ENCODE measurements at regions not wholly inside any gene's neighbourhood (a gene's known extent, or its start where the extent isn't known, plus 50 kb on each side); places are given as distances from the start of the nearest gene placed in this dataset.

DNA sequence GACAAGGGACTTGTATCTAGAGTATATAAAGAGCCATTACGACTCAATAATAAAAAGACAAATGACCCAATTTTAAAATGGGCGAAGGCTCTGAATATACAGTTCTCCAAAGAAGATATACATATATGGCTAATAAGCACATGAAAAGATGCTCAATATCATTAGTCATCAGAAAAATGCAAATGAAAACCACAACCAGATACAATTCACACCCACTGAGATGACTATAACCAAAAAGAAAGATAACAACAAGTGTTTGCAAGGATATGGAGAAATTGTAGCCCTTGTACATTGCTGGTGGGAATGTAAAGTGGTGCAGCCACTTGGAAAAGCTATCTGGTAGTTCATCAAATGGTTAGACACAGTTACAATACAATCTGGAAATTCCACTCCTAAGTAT lies 96.3 kb downstream of the TRIM29 start:
- Mint-ChIP-seq H3K27me3 (peaks cover 25% of the 10 kb centered on the region), H3K4me1 (no peaks in the 10 kb centered on the region), H3K27ac (no peak overlapping the region), H3K36me3 (ENCODE audit: low read depth) (no peaks in the 10 kb centered on the region), H3K4me3 (no peak overlapping the region)
- no peaks in the 10 kb centered on the region for H3K9me3 ChIP-seq (ENCODE audit: control insufficient read depth, low read length, poor library complexity, severe bottlenecking)
- no peak for ATAC-seq
- DNase-seq, result no peak

DNA sequence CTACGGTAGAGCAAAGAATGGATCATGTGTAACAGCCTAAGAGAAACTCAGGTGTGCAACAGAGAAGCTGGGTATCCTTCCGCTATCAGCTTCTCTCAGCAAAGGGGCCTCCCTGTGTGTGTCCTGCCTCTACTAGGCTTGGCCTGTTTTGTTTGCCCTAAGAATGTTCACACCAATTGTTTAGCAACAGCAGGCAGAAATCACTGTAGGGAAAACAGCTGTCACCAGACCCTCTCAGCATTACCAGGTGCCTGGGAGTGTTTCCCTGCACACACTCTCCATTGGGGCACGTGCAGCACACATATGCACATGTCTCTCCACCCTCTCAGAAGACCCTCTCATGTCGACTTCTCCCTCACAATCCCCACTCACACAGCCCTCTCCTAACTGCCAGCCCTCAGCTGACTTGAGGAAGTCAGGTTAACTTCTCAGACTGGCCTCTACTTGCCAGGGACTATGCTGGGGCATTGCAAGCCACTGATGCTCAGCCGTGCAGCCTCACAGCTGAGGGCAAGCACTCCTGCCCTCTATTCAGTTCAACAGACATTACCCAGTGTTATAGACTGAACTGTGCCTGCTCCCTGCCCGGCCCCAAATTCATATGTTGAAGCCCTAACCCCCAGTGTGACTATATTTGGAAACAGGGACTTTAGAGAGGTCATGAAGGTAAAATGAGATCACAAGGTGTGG lies 97.6 kb downstream of the TRIM29 start:
- Mint-ChIP-seq H3K27me3 (peaks cover 34% of the 10 kb centered on the region), H3K4me1 (no peaks in the 10 kb centered on the region), H3K27ac (no peak overlapping the region), H3K36me3 (ENCODE audit: low read depth) (no peaks in the 10 kb centered on the region), H3K4me3 (no peak overlapping the region)
- DNase-seq (no peak), ATAC-seq (no peak)
- no peaks in the 10 kb centered on the region for H3K9me3 ChIP-seq (ENCODE audit: control insufficient read depth, low read length, poor library complexity, severe bottlenecking)

- H3K4me3 Mint-ChIP-seq, result no peak overlapping the region
- ATAC-seq, result no peak
- DNase-seq, result no peak
- no peaks in the 10 kb centered on the region for H3K4me1 Mint-ChIP-seq
- H3K27ac Mint-ChIP-seq, result no peak overlapping the region
- no peaks in the 10 kb centered on the region for H3K9me3 ChIP-seq (ENCODE audit: control insufficient read depth, low read length, poor library complexity, severe bottlenecking)
- H3K27me3 Mint-ChIP-seq, result peaks cover 33% of the 10 kb centered on the region
- H3K36me3 Mint-ChIP-seq (ENCODE audit: low read depth), result no peaks in the 10 kb centered on the region
Measured at GRCh38 chr11:120039039-120039438, 98.9 kb downstream of the TRIM29 start.

DNA sequence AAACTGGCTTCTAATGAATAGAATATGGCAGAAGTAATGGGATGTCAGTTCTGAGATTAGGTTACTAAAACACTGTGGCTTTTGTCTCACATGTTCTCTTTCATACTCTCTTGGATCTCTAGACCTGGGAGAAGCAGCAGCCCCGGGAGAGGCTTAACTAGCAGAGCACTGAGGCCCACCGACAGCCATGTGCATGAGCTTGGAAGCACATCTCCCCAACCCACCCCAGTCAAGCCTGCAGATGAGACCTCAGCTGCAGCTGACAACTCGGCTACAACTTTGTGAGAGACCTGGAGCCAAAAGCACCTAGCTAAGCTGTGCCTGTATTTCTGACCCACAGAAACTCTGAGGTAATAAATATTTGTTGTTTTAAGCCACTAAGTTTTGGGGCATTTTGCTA lies 100.8 kb downstream of the TRIM29 start:
- H3K27ac Mint-ChIP-seq, result no peak overlapping the region
- peaks cover 4% of the 10 kb centered on the region for H3K4me1 Mint-ChIP-seq
- no peak overlapping the region for H3K4me3 Mint-ChIP-seq
- DNase-seq (no peak), ATAC-seq (no peak)
- H3K27me3 Mint-ChIP-seq, result peaks cover 32% of the 10 kb centered on the region
- no peaks in the 10 kb centered on the region for H3K9me3 ChIP-seq (ENCODE audit: control insufficient read depth, low read length, poor library complexity, severe bottlenecking)
- H3K36me3 Mint-ChIP-seq (ENCODE audit: low read depth), result no peaks in the 10 kb centered on the region

DNA sequence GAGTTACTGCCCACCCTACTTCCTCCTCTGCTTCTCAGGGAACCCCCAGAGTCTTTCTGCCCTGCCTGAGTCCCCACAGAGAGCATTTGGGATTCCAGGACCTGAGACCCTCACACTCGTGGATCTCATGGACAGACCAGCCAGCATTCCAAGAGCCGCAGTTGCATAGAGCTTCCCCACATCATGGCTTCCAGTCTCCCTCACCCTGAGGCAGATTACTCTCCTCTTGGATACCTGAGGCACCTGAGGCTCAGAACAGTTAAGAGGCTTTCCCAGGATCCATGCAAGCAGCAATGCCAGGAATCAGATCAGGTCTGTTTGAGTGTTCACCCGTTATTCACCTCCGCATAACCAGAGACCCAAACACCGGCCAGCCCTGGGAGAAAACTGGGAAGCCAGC lies 102.2 kb downstream of the TRIM29 start:
- ATAC-seq (no peak), DNase-seq (no peak)
- Mint-ChIP-seq H3K27ac (no peak overlapping the region), H3K4me1 (peaks cover 4% of the 10 kb centered on the region), H3K27me3 (peaks cover 38% of the 10 kb centered on the region), H3K4me3 (no peak overlapping the region), H3K36me3 (ENCODE audit: low read depth) (no peaks in the 10 kb centered on the region)
- H3K9me3 ChIP-seq (ENCODE audit: control insufficient read depth, low read length, poor library complexity, severe bottlenecking), result no peaks in the 10 kb centered on the region

- H3K4me1 Mint-ChIP-seq, result peaks cover 4% of the 10 kb centered on the region
- DNase-seq, result no peak
- no peaks in the 10 kb centered on the region for H3K36me3 Mint-ChIP-seq (ENCODE audit: low read depth)
- H3K27ac Mint-ChIP-seq, result no peak overlapping the region
- no peak for ATAC-seq
- no peaks in the 10 kb centered on the region for H3K9me3 ChIP-seq (ENCODE audit: control insufficient read depth, low read length, poor library complexity, severe bottlenecking)
- no peak overlapping the region for H3K4me3 Mint-ChIP-seq
- peaks cover 35% of the 10 kb centered on the region for H3K27me3 Mint-ChIP-seq
Measured at GRCh38 chr11:120034881-120035630, 102.9 kb downstream of the TRIM29 start.

DNA sequence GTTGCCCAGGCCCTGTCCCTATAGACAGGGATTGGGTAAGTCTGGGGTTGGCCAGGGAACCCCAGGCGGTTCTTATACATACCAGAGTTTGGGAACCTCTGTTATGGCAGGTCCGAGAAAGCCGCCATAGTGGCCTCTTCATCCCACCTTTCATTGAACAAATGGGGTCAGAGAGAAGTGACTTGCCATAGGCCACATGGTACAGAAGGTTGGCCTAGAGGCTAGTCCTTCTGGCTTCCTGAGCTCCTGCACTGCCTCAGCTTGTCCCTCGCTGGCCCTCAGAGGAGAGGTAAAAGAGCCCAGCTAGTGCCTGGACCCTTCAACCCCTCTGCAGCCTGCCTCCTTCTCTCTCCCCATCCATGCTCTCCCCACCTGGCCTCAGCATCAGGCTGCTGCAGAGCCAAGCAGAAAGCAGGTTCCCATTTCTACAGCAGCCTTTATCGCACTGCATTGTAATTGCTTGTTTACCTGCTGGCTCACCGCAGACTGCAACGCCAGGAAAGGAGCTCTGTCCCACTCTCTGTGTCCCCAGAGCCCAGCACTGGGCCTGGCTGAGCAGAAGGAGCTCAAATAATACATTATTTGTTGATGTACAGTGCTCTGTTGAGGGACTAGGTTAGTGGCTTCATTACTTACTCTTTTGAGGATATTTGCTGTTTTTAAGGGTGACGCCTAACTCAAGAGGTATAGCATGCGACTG lies 103.6 kb downstream of the TRIM29 start:
- DNase-seq (no peak), ATAC-seq (no peak)
- H3K4me3 Mint-ChIP-seq, result no peak overlapping the region
- peaks cover 4% of the 10 kb centered on the region for H3K4me1 Mint-ChIP-seq
- no peak overlapping the region for H3K27ac Mint-ChIP-seq
- H3K9me3 ChIP-seq (ENCODE audit: control insufficient read depth, low read length, poor library complexity, severe bottlenecking), result no peaks in the 10 kb centered on the region
- H3K36me3 Mint-ChIP-seq (ENCODE audit: low read depth), result no peaks in the 10 kb centered on the region
- H3K27me3 Mint-ChIP-seq, result peaks cover 35% of the 10 kb centered on the region

- no peaks in the 10 kb centered on the region for H3K9me3 ChIP-seq (ENCODE audit: control insufficient read depth, low read length, poor library complexity, severe bottlenecking)
- H3K4me1 Mint-ChIP-seq, result peaks cover 5% of the 10 kb centered on the region
- no peak overlapping the region for H3K27ac Mint-ChIP-seq
- H3K4me3 Mint-ChIP-seq, result no peak overlapping the region
- peaks cover 32% of the 10 kb centered on the region for H3K27me3 Mint-ChIP-seq
- no peaks in the 10 kb centered on the region for H3K36me3 Mint-ChIP-seq (ENCODE audit: low read depth)
- DNase-seq (no peak), ATAC-seq (no peak)
Measured at GRCh38 chr11:120032766-120033390, 105.0 kb downstream of the TRIM29 start.

DNA sequence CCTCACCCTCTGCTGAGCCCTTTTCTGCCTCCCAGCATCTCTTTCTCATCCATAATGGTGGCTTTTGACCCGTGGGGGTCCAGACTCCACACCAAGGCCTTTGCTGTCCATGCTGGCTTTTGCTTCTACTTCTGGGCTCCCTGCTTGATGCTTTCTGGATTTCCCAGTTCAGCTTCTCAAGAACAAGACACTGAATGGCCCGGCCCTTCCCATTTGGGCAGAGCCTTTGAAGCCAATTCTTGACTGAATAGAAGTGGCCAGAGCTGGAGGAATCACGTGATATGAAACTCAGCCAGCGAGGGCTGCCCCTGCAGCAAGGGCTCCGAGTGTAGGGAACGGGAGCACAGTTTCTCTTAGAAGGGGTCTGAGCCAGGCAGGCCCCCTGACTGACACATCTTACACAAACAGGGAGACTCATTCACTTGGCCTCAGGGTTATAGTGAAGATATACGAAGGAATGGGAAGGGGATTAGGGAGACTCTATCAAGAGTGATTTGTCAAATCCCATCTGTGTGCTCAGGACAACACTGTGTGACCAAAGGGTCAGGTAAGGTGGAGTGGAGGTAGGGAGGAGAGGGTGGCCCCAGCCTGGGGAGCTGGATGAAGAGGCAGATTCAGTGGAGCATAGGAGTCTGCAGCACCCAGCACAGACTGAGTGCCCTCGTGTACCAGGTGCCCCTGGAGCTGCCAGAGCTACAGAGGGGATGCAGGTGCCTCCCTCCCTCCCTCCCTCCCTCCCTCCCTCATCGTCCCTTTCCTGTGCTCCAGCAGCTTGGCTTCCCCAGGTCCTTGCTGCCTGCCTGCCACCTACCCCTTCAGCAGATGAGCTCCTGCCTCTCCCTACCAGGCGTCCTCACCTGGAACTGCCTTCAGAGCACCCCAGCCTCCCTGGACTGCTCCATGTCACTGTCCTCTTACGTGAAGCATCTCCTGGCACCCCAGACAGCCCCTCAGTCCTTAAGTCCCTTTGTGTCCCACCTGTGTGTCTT lies 106.0 kb downstream of the TRIM29 start:
- ATAC-seq, result no peak

GRCh38 chr11:120031156-120031555 lies 106.8 kb downstream of the TRIM29 start:
- Mint-ChIP-seq H3K4me3 (no peak overlapping the region), H3K4me1 (peaks cover 5% of the 10 kb centered on the region), H3K27ac (no peak overlapping the region), H3K36me3 (ENCODE audit: low read depth) (no peaks in the 10 kb centered on the region), H3K27me3 (peaks cover 41% of the 10 kb centered on the region)
- DNase-seq (no peak), ATAC-seq (no peak)
- no peaks in the 10 kb centered on the region for H3K9me3 ChIP-seq (ENCODE audit: control insufficient read depth, low read length, poor library complexity, severe bottlenecking)

More for the DNA sequence above, 106.0 kb downstream of the TRIM29 start:
- H3K9me3 ChIP-seq (ENCODE audit: control insufficient read depth, low read length, poor library complexity, severe bottlenecking), result no peaks in the 10 kb centered on the region
- H3K27ac Mint-ChIP-seq, result no peak overlapping the region
- no peaks in the 10 kb centered on the region for H3K36me3 Mint-ChIP-seq (ENCODE audit: low read depth)
- H3K4me3 Mint-ChIP-seq, result no peak overlapping the region
- DNase-seq, result no peak
- peaks cover 40% of the 10 kb centered on the region for H3K27me3 Mint-ChIP-seq
- peaks cover 5% of the 10 kb centered on the region for H3K4me1 Mint-ChIP-seq

- Mint-ChIP-seq H3K4me3 (no peak overlapping the region), H3K27me3 (peaks cover 34% of the 10 kb centered on the region), H3K36me3 (ENCODE audit: low read depth) (no peaks in the 10 kb centered on the region), H3K27ac (no peak overlapping the region), H3K4me1 (peaks cover 5% of the 10 kb centered on the region)
- DNase-seq (no peak), ATAC-seq (no peak)
- no peaks in the 10 kb centered on the region for H3K9me3 ChIP-seq (ENCODE audit: control insufficient read depth, low read length, poor library complexity, severe bottlenecking)
Measured at GRCh38 chr11:120030411-120030810, 107.5 kb downstream of the TRIM29 start.

DNA sequence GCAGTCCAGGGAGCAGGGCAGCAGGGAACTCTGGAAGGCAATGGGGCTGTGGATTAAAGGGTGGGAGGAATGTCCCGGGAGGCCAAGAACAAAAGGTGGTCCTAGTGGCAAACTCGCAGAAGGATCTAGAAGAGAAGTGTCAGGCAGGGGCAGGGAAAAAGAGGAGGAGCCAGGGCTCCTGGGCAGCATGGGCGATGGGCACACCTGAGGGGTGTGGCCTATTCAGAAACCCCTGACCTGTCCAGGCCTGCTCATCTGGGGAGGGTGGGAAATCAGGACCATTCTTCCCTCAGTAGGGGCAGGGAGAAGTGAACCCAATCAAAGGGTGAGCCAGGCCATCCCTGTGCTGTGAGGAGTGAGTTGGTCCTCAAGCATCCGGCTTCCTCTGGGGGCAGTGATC lies 108.6 kb downstream of the TRIM29 start:
- ATAC-seq (no peak), DNase-seq (no peak)
- H3K36me3 Mint-ChIP-seq (ENCODE audit: low read depth), result no peaks in the 10 kb centered on the region
- peaks cover 5% of the 10 kb centered on the region for H3K4me1 Mint-ChIP-seq
- H3K27me3 Mint-ChIP-seq, result peaks cover 30% of the 10 kb centered on the region
- H3K4me3 Mint-ChIP-seq, result no peak overlapping the region
- no peak overlapping the region for H3K27ac Mint-ChIP-seq
- H3K9me3 ChIP-seq (ENCODE audit: control insufficient read depth, low read length, poor library complexity, severe bottlenecking), result no peaks in the 10 kb centered on the region

Data from T-helper 17 cell (primary cell).